Hematopoietic multipotent progenitor cell treated with erythropoietin and hydrocortisone succinate and interleukin-3 and kit ligand, for 4 days (in vitro differentiated cells): ENCODE measurements at regions not wholly inside any gene's neighbourhood (a gene's known extent, or its start where the extent isn't known, plus 50 kb on each side); places are given as distances from the start of the nearest gene placed in this dataset.
A peak's percentile ranks its signal among the peaks of the same experiment; 100 is the strongest.
"Not testable (repeated sequence)": the region's sequence is repeated elsewhere in the genome, so short reads cannot be mapped to it uniquely, and the experiment has no call there.

ENCODE experiments used
- DNase-seq: peaks from one replicate; pipeline ENCODE4 v3.0.0-alpha.2; 2015

GRCh38 chr11:89545691-89546090 lies 54.5 kb upstream of the NOX4 start:
- no peak for DNase-seq

- not testable (repeated sequence) for DNase-seq
These were observed 64.6 kb upstream of the NOX4 start for GRCh38 chr11:89555781-89556180.

GRCh38 chr11:89556731-89557707 lies 65.8 kb upstream of the NOX4 start:
- not testable (repeated sequence) for DNase-seq

GRCh38 chr11:89560598-89560997 lies 69.4 kb upstream of the NOX4 start:
- DNase-seq, result not testable (repeated sequence)

- not testable (repeated sequence) for DNase-seq
These were observed 71.6 kb upstream of the NOX4 start for GRCh38 chr11:89562731-89563130.

DNA sequence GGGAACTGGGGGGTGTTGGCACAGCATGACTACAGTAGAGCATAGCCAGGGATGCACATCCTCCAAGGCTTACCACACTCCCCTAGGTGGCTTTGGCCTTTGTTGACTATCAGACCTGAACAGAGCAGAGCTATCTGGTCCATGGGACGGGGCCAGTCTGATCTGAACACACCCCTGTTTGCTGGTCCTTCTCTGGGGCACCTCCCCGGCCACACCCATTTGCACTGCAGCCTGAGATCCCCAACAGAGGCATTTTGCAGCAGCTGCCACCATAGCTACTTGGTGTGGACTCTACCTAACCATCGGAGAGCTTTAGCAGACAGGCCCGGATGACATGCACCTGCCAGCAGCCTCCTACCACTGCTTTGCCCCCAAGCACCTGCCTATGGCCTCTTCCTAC lies 75.8 kb upstream of the NOX4 start:
- DNase-seq, result no peak

GRCh38 chr11:89569387-89569786 lies 78.2 kb upstream of the NOX4 start:
- not testable (repeated sequence) for DNase-seq

DNA sequence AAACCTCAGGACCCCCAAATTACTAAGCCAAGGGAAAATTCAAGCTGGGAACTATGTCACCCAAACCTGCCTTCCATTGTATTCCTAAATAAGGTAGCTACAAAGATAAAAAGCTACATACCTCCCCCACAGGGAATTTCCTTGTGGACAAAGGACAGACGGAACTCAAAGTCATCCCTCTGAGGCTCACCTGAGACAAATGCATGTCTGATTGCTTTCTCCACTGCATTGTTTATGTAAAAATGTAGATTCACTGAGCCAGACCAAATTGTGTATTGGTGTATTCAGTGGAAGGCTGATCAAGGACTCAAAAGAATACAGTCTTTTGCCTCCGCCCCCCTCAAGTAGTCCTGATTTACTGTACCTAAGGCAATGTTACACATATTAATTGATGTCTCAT lies 80.5 kb upstream of the NOX4 start:
- not testable (repeated sequence) for DNase-seq

DNA sequence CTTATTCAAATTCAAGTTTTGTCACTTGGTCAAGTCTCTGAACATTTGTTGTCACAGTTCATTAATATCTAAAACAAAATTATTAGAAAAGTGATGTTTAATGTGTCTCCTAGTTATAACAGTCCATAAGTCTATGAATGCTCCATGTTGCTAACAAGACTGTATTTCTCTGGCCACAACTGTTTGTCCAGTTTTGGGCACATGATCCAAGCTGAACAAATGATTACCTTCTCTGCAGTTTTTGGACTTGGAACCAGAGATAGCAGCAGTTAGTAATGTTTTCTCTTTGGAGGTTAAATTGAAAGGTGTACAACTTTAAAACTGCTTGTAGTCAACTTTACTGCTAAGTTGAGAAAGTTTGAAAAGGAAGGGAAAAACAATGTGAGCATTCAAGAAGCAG lies 84.7 kb upstream of the NOX4 start:
- DNase-seq, result not testable (repeated sequence)

GRCh38 chr11:89577428-89577827 lies 86.3 kb upstream of the NOX4 start:
- DNase-seq, result not testable (repeated sequence)

GRCh38 chr11:89583580-89583979 lies 92.4 kb upstream of the NOX4 start:
- no peak for DNase-seq

GRCh38 chr11:89585046-89585445 lies 93.9 kb upstream of the NOX4 start:
- DNase-seq, result not testable (repeated sequence)

DNA sequence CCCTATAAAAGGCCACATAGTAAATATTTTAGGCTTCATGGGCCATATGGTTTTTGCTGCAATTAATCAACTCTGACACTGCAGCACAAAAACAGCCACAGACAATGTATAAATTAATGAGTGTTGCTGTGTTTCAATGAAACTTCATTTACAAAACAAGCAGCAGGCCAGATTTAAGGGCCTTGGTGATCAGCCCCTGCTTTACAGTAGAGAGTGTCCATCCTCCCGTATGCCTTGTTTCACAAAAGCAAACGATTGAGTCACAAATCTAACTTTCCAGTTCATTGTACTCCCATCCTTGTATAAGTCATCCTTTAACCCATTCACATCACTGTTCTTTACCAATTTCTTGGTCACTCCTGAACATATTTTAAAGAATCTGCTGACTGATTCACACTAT lies 94.3 kb upstream of the NOX4 start:
- not testable (repeated sequence) for DNase-seq

DNA sequence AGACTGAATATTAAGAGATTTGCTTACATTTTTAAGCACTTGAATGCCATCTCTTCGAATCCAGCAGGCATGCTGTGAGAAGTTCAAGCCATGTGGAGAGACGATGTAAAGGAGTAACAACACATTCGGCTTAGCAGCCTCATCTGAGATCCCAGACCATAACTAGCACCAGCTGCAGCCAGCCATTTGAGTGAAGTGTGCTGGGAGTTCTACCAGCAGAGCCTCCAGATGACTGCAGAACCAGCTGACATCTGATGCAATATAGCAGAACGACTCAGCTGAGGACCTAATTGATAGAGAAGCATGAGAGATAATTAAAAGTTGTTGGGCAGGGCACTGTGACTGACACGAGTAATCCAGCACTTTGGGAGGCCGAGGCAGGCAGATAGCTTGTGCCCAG lies 98.2 kb upstream of the NOX4 start:
- not testable (repeated sequence) for DNase-seq

DNA sequence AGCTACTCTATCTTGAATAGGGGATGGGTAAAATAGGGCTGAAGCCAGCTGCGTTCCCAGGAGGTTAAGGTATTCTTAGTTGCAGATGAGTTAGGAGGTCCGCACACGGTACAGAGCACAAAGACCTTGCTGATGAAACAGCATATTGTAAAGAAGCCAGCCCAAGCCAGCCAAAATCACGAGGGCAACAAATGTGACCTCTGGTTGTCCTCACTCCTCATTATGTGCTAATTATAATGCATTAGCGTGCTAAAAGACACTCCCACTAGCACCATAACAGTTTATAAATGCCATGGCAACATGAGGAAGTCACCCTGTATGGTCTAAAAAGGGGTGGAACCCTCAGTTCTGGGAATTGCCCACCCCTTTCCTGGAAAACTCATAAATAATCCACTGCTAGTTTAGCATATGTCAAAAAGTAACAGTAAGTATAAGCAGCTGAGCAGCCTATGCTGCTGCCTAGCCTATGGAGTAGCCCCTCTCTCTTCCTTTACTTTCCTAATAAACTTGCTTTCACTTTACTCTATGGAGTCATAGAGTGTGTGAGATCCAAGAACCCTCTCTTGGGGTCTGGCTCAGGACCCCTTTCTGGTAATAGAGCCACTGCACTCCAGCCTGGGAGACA lies 98.9 kb upstream of the NOX4 start:
- peak; percentile 7 for DNase-seq

DNA sequence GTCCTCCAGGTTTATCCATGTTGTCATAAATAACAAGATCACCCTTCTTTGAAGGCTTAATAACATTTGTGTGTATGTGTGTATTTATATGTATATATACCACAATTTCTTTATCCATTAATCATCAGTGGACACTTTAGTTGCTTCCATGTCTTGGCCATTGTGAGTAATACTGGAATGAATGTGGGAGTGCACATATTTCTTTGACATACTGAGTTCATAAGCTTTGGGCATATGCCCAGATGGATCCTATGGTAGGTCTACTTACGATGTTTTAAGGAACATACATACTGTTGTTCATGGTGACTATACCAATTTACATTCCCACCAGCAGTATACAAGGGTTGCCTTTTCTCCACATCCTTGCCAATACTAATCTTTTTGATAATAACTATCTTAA lies 108.8 kb upstream of the TRIM77 start:
- not testable (repeated sequence) for DNase-seq

GRCh38 chr11:89604281-89604680 lies 105.8 kb upstream of the TRIM77 start:
- DNase-seq, result no peak

- not testable (repeated sequence) for DNase-seq
These were observed 103.3 kb upstream of the TRIM77 start for GRCh38 chr11:89606845-89607244.

- not testable (repeated sequence) for DNase-seq
These were observed 102.6 kb upstream of the TRIM77 start for GRCh38 chr11:89607497-89607896.

DNA sequence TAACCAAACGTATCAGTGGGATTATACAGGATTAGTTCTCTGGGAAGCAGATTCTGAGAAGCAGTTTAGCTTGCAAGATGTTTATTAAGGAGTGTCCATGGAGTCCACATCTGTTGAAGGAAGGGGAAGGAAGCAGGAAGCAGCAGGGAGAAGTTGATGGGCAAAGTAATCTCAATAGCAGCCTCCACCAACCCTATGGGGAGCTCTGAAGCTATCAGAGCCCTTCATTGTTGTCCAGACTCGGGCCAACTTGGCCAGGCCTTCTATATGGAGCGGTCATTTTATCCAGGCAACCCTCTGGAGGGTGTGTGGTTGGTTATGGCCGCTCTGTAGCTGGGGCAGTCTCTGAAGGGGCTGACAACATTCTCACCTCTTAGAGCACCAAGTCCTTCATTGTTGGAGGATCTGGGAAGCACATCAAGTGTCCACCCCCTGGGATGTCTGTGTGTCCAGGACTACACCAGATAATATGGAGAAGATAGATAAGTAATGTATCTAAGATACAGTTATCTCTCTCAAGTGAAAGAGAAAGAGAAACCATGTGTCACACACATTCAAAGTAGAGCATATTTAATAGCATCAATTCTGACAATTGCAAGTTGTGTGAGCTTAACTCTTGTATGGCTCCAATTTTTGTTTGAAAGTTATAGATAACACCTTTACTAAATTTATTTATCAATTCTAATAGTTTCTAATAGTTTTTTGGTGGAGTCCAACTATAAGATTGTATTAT lies 101.7 kb upstream of the TRIM77 start:
- DNase-seq, result no peak

DNA sequence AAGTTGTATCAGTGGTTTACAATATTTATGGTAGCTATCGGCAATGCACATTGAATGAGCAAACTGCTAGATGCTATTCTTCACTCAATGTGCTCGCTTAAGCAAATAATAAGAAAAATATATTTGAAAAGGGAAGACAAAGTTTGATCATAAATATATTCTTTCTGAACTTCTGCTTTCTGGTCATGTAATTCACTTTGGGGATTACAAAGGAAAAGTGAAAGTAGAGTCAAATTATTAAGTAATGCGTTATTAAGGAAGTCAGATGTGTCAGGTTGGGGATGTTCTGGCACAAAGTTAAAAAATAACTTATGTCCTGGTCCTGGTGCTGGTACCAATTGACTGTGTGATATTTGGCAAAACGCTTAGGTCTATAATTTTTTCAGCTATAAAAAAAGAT lies 98.0 kb upstream of the TRIM77 start:
- DNase-seq, result peak; percentile 40

DNA sequence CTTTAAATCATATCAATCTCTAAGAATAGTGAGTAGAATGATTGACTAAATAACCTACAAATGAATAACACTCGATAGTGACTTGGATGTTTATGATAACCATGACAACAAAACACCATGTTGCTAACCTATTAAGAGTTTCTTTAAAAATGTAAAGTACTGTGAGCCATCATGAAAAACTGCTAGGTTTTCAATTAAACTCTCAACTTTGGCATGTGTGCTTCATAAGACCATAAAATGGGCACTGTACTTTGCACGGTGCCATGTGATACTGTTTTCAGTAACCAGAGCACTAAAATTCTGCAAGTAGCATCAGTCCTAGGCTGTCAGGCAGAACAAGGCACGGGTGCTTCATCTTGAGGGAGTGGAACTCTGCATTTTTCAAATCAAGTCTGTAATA lies 96.2 kb upstream of the TRIM77 start:
- no peak for DNase-seq

DNA sequence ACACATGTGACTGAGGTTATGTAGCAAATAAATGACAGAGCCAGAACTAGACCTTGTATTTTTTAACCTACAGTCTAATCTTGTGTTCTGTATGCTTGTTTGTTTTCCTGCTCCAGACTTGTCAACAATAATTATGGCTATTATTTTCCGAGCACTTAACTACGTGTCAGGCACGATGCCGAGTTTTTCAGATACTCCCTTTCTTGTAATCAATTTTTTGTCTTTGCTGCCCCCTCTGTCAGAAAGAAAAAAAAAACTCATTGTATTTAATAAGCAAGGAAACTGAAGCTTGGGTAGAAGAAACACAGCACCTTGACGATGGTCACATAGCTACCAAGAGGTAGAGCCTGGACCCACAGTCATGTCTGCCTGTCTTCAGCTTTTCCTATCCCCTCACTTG lies 95.7 kb upstream of the TRIM77 start:
- DNase-seq, result peak; percentile 5
